CD4-positive, alpha-beta T cell treated with Interleukin-4 for 1 hour (primary cell): ENCODE measurements at regions not wholly inside any gene's neighbourhood (a gene's known extent, or its start where the extent isn't known, plus 50 kb on each side); places are given as distances from the start of the nearest gene placed in this dataset.

Experiments
- DNase-seq, 2 donors: peaks; one replicate each; pipeline ENCODE4 v3.0.0-alpha.2; 2020 to 2022

GRCh38 chr13:73932091-73932490 is 202.1 kb downstream of the KLF12 start:
- no peak for DNase-seq

- no peak for DNase-seq
Measured at GRCh38 chr13:73929287-73929932, 204.8 kb downstream of the KLF12 start.

- DNase-seq: no peak
Measured at GRCh38 chr13:73924607-73925006, 209.6 kb downstream of the KLF12 start.

GRCh38 chr13:73922493-73923393 is 211.5 kb downstream of the KLF12 start:
- no peak for DNase-seq

- no peak for DNase-seq
Measured at GRCh38 chr13:73918691-73919090, 215.5 kb downstream of the KLF12 start.

- DNase-seq: peak in 1 of 2 donors; percentile 14
Measured at GRCh38 chr13:73913751-73914518, 220.3 kb downstream of the KLF12 start.

- no peak for DNase-seq
Measured at GRCh38 chr13:73913079-73913740, 221.0 kb downstream of the KLF12 start.

- DNase-seq: no peak
Measured at GRCh38 chr13:73911361-73911760, 222.8 kb downstream of the KLF12 start.

- DNase-seq: no peak
Measured at GRCh38 chr13:73910733-73911132, 223.5 kb downstream of the KLF12 start.

GRCh38 chr13:73908809-73909208 is 225.4 kb downstream of the KLF12 start:
- DNase-seq: no peak

GRCh38 chr13:73904625-73905024 is 229.6 kb downstream of the KLF12 start:
- DNase-seq: no peak

- DNase-seq: no peak
Measured at GRCh38 chr13:73903561-73903960, 230.6 kb downstream of the KLF12 start.

GRCh38 chr13:73902847-73903246 is 231.4 kb downstream of the KLF12 start:
- no peak for DNase-seq

GRCh38 chr13:73902296-73902695 is 231.9 kb downstream of the KLF12 start:
- DNase-seq: peak in 1 of 2 donors; percentile 9

- no peak for DNase-seq
Measured at GRCh38 chr13:73901324-73902068, 232.7 kb downstream of the KLF12 start.

- no peak for DNase-seq
Measured at GRCh38 chr13:73900591-73900990, 233.6 kb downstream of the KLF12 start.

GRCh38 chr13:73898899-73899298 is 235.3 kb downstream of the KLF12 start:
- no peak for DNase-seq

GRCh38 chr13:73898276-73898675 is 235.9 kb downstream of the KLF12 start:
- no peak for DNase-seq

GRCh38 chr13:73894995-73895571 is 239.1 kb downstream of the KLF12 start:
- DNase-seq: peak in 1 of 2 donors; percentile 14

GRCh38 chr13:73893833-73894232 is 240.4 kb downstream of the KLF12 start:
- no peak for DNase-seq

- no peak for DNase-seq
Measured at GRCh38 chr13:73891805-73892204, 242.4 kb downstream of the KLF12 start.

GRCh38 chr13:73883162-73883561 is 251.0 kb downstream of the KLF12 start:
- DNase-seq: no peak
